Nephron progenitor cell (in vitro differentiated cells): ENCODE measurements at regions not wholly inside any gene's neighbourhood (a gene's known extent, or its start where the extent isn't known, plus 50 kb on each side); places are given as distances from the start of the nearest gene placed in this dataset.

Experiments used
- DNase-seq: peaks from one replicate; pipeline ENCODE4 v3.0.0; 2021
- H3K27ac Mint-ChIP-seq: 2 replicates; pipeline ENCODE4 v1.8.0; 2021; ENCODE audit warnings: mild to moderate bottlenecking, moderate library complexity, mixed read lengths
- H3K27me3 Mint-ChIP-seq: 2 replicates; pipeline ENCODE4 v1.8.0; 2021; ENCODE audit warnings: mild to moderate bottlenecking, low read depth, mixed read lengths; ENCODE audit not compliant: poor library complexity
- H3K36me3 Mint-ChIP-seq: 2 replicates; pipeline ENCODE4 v1.8.0; 2021; ENCODE audit warnings: low read depth, mixed read lengths
- H3K4me1 Mint-ChIP-seq: 2 replicates; pipeline ENCODE4 v1.8.0; 2021; ENCODE audit warnings: mixed read lengths
- H3K4me3 Mint-ChIP-seq: 2 replicates; pipeline ENCODE4 v1.8.0; 2021; ENCODE audit warnings: mild to moderate bottlenecking, moderate library complexity, mixed read lengths
- H3K9me3 Mint-ChIP-seq: 2 replicates; pipeline ENCODE4 v1.8.0; 2021; ENCODE audit warnings: mild to moderate bottlenecking, moderate library complexity, mixed read lengths
- TF ChIP-seq, protein P1 (sequence below): fragments of 200-600 bp; sonication (generic); IDR thresholded peaks from 2 replicates; pipeline ENCODE4 v1.5.0; 2021; ENCODE audit warnings: antibody characterized with exemption

DNA sequence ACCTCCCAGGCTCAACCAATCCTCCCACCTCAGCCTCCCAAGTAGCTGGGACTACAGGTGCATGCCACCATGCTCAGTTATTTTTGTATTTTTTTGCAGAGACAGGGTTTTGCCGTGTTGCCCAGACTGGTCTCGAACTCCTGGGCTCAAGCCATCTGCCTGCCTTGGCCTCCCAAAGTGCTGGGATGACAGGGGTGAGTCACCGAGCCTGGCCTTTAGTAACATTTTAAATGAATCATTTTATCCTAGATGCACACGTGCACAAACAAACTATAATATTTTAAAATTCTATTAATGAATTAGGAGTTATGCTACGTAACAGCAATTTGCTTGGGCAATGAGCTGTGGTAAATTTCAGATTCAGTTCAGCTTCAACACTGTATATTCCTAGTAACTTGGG is 862.5 kb upstream of the ID2 start:
- DNase-seq = no peak
- H3K4me3 Mint-ChIP-seq = no peak overlapping the region
- H3K36me3 Mint-ChIP-seq = no peaks in the 10 kb centered on the region
- peaks cover 6% of the 10 kb centered on the region for H3K27me3 Mint-ChIP-seq
- H3K9me3 Mint-ChIP-seq = no peaks in the 10 kb centered on the region
- no peak overlapping the region for H3K27ac Mint-ChIP-seq
- H3K4me1 Mint-ChIP-seq = peaks cover 19% of the 10 kb centered on the region
- TF ChIP-seq, protein P1, sequence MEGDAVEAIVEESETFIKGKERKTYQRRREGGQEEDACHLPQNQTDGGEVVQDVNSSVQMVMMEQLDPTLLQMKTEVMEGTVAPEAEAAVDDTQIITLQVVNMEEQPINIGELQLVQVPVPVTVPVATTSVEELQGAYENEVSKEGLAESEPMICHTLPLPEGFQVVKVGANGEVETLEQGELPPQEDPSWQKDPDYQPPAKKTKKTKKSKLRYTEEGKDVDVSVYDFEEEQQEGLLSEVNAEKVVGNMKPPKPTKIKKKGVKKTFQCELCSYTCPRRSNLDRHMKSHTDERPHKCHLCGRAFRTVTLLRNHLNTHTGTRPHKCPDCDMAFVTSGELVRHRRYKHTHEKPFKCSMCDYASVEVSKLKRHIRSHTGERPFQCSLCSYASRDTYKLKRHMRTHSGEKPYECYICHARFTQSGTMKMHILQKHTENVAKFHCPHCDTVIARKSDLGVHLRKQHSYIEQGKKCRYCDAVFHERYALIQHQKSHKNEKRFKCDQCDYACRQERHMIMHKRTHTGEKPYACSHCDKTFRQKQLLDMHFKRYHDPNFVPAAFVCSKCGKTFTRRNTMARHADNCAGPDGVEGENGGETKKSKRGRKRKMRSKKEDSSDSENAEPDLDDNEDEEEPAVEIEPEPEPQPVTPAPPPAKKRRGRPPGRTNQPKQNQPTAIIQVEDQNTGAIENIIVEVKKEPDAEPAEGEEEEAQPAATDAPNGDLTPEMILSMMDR = no peak

GRCh38 chr2:7819850-7820249 is 862.0 kb upstream of the ID2 start:
- peaks cover 3% of the 10 kb centered on the region for H3K27me3 Mint-ChIP-seq

GRCh38 chr2:7824211-7824610 is 857.6 kb upstream of the ID2 start:
- Mint-ChIP-seq H3K9me3 (no peaks in the 10 kb centered on the region), H3K4me3 (no peak overlapping the region), H3K27me3 (peaks cover 3% of the 10 kb centered on the region), H3K27ac (no peak overlapping the region), H3K4me1 (peaks cover 4% of the 10 kb centered on the region), H3K36me3 (no peaks in the 10 kb centered on the region)
- TF ChIP-seq, protein P1 = no peak
- no peak for DNase-seq

More at GRCh38 chr2:7819850-7820249, 862.0 kb upstream of the ID2 start:
- Mint-ChIP-seq H3K4me1 (peaks cover 19% of the 10 kb centered on the region), H3K9me3 (no peaks in the 10 kb centered on the region), H3K4me3 (no peak overlapping the region), H3K27ac (no peak overlapping the region), H3K36me3 (no peaks in the 10 kb centered on the region)
- TF ChIP-seq, protein P1 = no peak
- no peak for DNase-seq

GRCh38 chr2:7825591-7826312 is 856.1 kb upstream of the ID2 start:
- no peaks in the 10 kb centered on the region for H3K4me1 Mint-ChIP-seq
- peak overlapping the region; percentile 47 for H3K27ac Mint-ChIP-seq
- TF ChIP-seq, protein P1 = no peak
- H3K4me3 Mint-ChIP-seq = no peak overlapping the region
- DNase-seq = no peak
- peaks cover 3% of the 10 kb centered on the region for H3K27me3 Mint-ChIP-seq
- H3K9me3 Mint-ChIP-seq = no peaks in the 10 kb centered on the region
- H3K36me3 Mint-ChIP-seq = no peaks in the 10 kb centered on the region

GRCh38 chr2:7826656-7827055 is 855.2 kb upstream of the ID2 start:
- DNase-seq = no peak
- peak overlapping the region; percentile 8 for H3K27ac Mint-ChIP-seq
- H3K4me1 Mint-ChIP-seq = no peaks in the 10 kb centered on the region
- no peaks in the 10 kb centered on the region for H3K9me3 Mint-ChIP-seq
- TF ChIP-seq, protein P1 = no peak
- H3K36me3 Mint-ChIP-seq = no peaks in the 10 kb centered on the region
- peaks cover 3% of the 10 kb centered on the region for H3K27me3 Mint-ChIP-seq
- no peak overlapping the region for H3K4me3 Mint-ChIP-seq

- TF ChIP-seq, protein P1 = no peak
- Mint-ChIP-seq H3K4me3 (no peak overlapping the region), H3K9me3 (no peaks in the 10 kb centered on the region), H3K27me3 (no peaks in the 10 kb centered on the region), H3K27ac (no peak overlapping the region), H3K4me1 (no peaks in the 10 kb centered on the region), H3K36me3 (no peaks in the 10 kb centered on the region)
- DNase-seq = no peak
Observed at GRCh38 chr2:7829241-7829640, 852.6 kb upstream of the ID2 start.
